KMS-11 (cell line): ENCODE measurements at regions not wholly inside any gene's neighbourhood (a gene's known extent, or its start where the extent isn't known, plus 50 kb on each side); places are given as distances from the start of the nearest gene placed in this dataset.

ENCODE experiments used
- H2AFZ ChIP-seq: fragments of 200-600 bp; sonication (generic); 2 replicates; pipeline ENCODE4 v1.6.1; 2016; ENCODE audit warnings: antibody characterized with exemption, mixed run types, low read depth
- H3K27ac ChIP-seq: fragments of 200-600 bp; sonication (generic); 2 replicates; pipeline ENCODE4 v1.6.1; 2016; ENCODE audit warnings: mild to moderate bottlenecking, mixed run types
- H3K27me3 ChIP-seq: fragments of 200-600 bp; sonication (generic); 2 replicates; pipeline ENCODE4 v1.6.1; 2017; ENCODE audit warnings: mild to moderate bottlenecking, low read depth, mixed run types, moderate library complexity; ENCODE audit not compliant: insufficient read depth
- H3K36me3 ChIP-seq: fragments of 200-600 bp; sonication (generic); 2 replicates; pipeline ENCODE4 v1.6.1; 2017; ENCODE audit warnings: mild to moderate bottlenecking, mixed run types; ENCODE audit not compliant: insufficient read depth
- H3K4me1 ChIP-seq: fragments of 200-600 bp; sonication (generic); 2 replicates; pipeline ENCODE4 v1.6.1; 2016; ENCODE audit warnings: mild to moderate bottlenecking, low read depth, mixed run types; ENCODE audit not compliant: poor library complexity, severe bottlenecking
- H3K4me2 ChIP-seq: fragments of 200-600 bp; sonication (generic); 2 replicates; pipeline ENCODE4 v1.7.0; 2016; ENCODE audit warnings: mild to moderate bottlenecking, mixed run types
- H3K4me3 ChIP-seq: fragments of 200-600 bp; sonication (generic); IDR thresholded peaks from 2 replicates; pipeline ENCODE4 v1.6.1; 2017; ENCODE audit warnings: low read depth, low read length, mixed read lengths; ENCODE audit not compliant: insufficient read depth
- H3K79me2 ChIP-seq: fragments of 200-600 bp; sonication (generic); 2 replicates; pipeline ENCODE4 v1.6.1; 2016; ENCODE audit warnings: low read depth, mixed run types; ENCODE audit not compliant: insufficient read depth
- H3K9ac ChIP-seq: fragments of 200-600 bp; sonication (generic); 2 replicates; pipeline ENCODE4 v1.6.1; 2016; ENCODE audit warnings: mild to moderate bottlenecking, mixed run types
- H4K20me1 ChIP-seq: fragments of 200-600 bp; sonication (generic); 2 replicates; pipeline ENCODE4 v1.6.1; 2016; ENCODE audit warnings: mild to moderate bottlenecking, mixed run types; ENCODE audit not compliant: insufficient read depth
- TF ChIP-seq, protein P1 (sequence below): fragments of 200-600 bp; sonication (generic); conservative IDR thresholded peaks from 2 replicates; pipeline ENCODE4 v1.6.1; 2017; ENCODE audit warnings: low read depth, mild to moderate bottlenecking, antibody characterized with exemption, low read length, moderate library complexity, mixed read lengths

DNA sequence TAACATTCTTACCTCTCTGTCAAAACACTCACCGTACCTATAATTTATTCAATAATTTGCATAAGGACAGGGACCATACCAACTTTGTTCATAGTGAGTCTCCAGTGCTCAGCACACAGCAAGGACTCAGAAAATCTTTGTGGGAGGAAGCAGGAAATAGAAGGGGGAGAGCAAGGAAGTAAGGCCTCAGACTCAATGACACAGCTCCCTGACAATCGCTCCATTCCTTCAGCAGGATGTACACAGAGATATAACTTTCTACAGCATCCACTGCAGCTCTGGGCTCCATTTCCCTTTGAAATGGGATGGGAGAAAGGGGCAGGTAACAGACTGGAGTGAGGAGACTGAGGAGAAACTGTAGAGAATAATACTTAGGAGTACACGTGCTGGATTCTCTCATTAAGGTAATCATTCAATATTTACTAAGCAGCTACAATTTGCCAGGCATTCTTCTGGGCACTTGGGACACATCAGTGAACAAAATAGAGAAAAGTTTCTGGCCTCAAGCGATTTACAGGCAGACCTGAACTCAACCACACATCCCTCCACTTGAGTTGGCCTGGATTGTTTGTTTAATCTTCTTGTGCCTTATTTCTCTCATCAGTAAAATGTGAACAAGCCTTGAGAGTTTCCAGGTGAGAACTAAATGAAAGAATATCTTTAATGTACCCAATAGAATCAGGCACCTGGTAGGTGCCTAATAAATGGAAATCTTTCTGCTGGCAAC, 330.3 kb upstream of the THBS1 start:
- H3K27ac ChIP-seq: no peak overlapping the region
- no peaks in the 10 kb centered on the region for H3K4me1 ChIP-seq
- no peak overlapping the region for H3K9ac ChIP-seq
- no peaks in the 10 kb centered on the region for H3K27me3 ChIP-seq
- no peaks in the 10 kb centered on the region for H3K36me3 ChIP-seq
- TF ChIP-seq, protein P1, sequence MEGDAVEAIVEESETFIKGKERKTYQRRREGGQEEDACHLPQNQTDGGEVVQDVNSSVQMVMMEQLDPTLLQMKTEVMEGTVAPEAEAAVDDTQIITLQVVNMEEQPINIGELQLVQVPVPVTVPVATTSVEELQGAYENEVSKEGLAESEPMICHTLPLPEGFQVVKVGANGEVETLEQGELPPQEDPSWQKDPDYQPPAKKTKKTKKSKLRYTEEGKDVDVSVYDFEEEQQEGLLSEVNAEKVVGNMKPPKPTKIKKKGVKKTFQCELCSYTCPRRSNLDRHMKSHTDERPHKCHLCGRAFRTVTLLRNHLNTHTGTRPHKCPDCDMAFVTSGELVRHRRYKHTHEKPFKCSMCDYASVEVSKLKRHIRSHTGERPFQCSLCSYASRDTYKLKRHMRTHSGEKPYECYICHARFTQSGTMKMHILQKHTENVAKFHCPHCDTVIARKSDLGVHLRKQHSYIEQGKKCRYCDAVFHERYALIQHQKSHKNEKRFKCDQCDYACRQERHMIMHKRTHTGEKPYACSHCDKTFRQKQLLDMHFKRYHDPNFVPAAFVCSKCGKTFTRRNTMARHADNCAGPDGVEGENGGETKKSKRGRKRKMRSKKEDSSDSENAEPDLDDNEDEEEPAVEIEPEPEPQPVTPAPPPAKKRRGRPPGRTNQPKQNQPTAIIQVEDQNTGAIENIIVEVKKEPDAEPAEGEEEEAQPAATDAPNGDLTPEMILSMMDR: no peak
- no peak overlapping the region for H3K4me2 ChIP-seq
- no peaks in the 10 kb centered on the region for H3K79me2 ChIP-seq
- H4K20me1 ChIP-seq: no peaks in the 10 kb centered on the region
- no peak overlapping the region for H2AFZ ChIP-seq
- no peak overlapping the region for H3K4me3 ChIP-seq

DNA sequence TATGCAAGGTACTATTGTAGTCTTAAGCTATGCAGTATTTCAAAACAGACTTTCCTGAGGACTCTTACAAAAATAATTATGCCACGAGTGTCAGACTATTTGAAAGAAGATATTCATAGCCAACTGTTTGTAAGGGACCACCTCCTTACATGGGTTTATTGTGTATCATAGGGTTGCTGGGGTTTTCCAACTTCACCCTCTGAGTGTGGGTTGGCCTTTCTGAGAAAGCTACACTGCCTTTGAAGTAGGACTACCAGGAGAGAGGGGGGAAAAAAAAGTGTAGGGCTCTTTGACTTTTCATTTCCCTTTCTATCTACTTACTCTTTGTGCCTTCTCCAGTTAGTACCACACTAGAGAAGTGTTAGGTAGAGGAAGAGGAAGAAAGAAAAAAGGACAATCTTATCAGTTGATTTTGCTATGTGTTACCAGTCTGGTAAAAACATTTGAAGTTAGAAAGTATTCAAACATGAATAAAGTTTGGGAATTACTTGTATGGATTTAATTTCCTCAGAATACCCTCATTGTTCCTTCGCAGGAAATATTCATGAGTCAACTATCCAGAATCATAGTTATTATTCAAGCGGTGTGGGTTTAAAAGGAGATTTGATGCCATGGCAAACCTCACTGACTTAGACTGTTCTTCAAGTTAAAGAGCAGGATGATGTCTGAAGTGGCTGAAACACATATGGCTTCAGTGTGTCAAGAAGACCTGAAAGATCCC, 329.3 kb upstream of the THBS1 start:
- H3K4me1 ChIP-seq: no peaks in the 10 kb centered on the region
- TF ChIP-seq, protein P1: no peak
- H3K36me3 ChIP-seq: no peaks in the 10 kb centered on the region
- no peak overlapping the region for H2AFZ ChIP-seq
- no peaks in the 10 kb centered on the region for H4K20me1 ChIP-seq
- no peaks in the 10 kb centered on the region for H3K79me2 ChIP-seq
- no peak overlapping the region for H3K27ac ChIP-seq
- H3K4me2 ChIP-seq: no peak overlapping the region
- H3K4me3 ChIP-seq: no peak overlapping the region
- H3K27me3 ChIP-seq: no peaks in the 10 kb centered on the region
- H3K9ac ChIP-seq: no peak overlapping the region

DNA sequence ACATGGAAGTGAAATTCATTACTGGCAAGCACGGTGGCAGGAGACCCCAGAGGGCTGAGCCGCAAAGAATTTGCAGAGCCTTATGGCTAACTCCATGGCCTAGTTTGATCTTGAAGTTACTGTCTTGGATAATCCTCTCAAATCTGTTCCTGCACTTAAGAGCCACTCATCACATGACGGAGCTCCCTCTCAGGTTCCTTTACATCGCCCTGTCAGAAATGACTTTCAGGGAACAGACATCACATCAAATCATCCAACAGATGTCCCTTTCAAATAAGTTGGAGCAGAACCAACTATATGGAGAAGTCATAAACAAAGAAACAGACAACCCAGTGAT, 328.8 kb upstream of the THBS1 start:
- Histone ChIP-seq H3K4me3 (no peak overlapping the region), H3K36me3 (no peaks in the 10 kb centered on the region), H3K4me2 (no peak overlapping the region), H3K79me2 (no peaks in the 10 kb centered on the region), H3K27ac (no peak overlapping the region), H3K27me3 (no peaks in the 10 kb centered on the region), H4K20me1 (no peaks in the 10 kb centered on the region), H3K9ac (no peak overlapping the region), H2AFZ (no peak overlapping the region), H3K4me1 (no peaks in the 10 kb centered on the region)
- TF ChIP-seq, protein P1: no peak

GRCh38 chr15:39253552-39253951, 327.3 kb upstream of the THBS1 start:
- Histone ChIP-seq H3K79me2 (no peaks in the 10 kb centered on the region), H3K4me3 (no peak overlapping the region), H3K4me2 (no peak overlapping the region), H3K4me1 (no peaks in the 10 kb centered on the region), H3K27me3 (no peaks in the 10 kb centered on the region), H3K9ac (no peak overlapping the region), H4K20me1 (no peaks in the 10 kb centered on the region), H3K27ac (no peak overlapping the region), H3K36me3 (no peaks in the 10 kb centered on the region), H2AFZ (no peak overlapping the region)
- TF ChIP-seq, protein P1: no peak
